ENCODE measurements at regions not wholly inside any gene's neighbourhood (a gene's known extent, or its start where the extent isn't known, plus 50 kb on each side); places are given as distances from the start of the nearest gene placed in this dataset.

DNA sequence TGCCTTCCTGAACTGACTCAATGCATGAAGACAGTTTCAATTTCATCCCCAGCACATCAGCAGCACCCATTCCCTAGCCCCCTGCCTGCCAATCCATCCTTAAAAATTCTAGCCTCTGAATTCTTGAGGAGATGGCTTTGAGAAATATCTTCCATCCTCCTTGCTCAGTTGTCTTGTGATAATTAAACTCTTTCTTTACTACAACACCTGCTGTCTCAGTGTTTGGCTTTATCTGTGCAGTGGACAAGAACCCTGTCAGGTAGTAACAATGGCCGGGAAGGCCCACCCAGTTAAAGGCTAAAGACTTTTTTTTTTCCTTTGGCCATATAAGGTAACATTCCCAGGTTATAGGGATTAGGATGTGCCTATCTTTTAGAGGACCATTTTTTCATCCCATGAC is 114.4 kb upstream of the NAP1L1 start:
- TF ChIP-seq, protein P1, sequence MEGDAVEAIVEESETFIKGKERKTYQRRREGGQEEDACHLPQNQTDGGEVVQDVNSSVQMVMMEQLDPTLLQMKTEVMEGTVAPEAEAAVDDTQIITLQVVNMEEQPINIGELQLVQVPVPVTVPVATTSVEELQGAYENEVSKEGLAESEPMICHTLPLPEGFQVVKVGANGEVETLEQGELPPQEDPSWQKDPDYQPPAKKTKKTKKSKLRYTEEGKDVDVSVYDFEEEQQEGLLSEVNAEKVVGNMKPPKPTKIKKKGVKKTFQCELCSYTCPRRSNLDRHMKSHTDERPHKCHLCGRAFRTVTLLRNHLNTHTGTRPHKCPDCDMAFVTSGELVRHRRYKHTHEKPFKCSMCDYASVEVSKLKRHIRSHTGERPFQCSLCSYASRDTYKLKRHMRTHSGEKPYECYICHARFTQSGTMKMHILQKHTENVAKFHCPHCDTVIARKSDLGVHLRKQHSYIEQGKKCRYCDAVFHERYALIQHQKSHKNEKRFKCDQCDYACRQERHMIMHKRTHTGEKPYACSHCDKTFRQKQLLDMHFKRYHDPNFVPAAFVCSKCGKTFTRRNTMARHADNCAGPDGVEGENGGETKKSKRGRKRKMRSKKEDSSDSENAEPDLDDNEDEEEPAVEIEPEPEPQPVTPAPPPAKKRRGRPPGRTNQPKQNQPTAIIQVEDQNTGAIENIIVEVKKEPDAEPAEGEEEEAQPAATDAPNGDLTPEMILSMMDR (IDR thresholded peaks at IDR 0.05; ENCODE audit: low read length), result no peak
- no peak for TF ChIP-seq EZH2 (IDR thresholded peaks at IDR 0.05; ENCODE audit: borderline replicate concordance, low read length)
